Gastroesophageal sphincter (tissue), 4 donors: ENCODE measurements at regions not wholly inside any gene's neighbourhood (a gene's known extent, or its start where the extent isn't known, plus 50 kb on each side); places are given as distances from the start of the nearest gene placed in this dataset.

Experiments used
- ATAC-seq: fragments of 150-250 bp; one replicate; pipeline ENCODE4 v1.9.1; 2016; ENCODE audit warnings: mild to moderate bottlenecking, moderate library complexity
- H3K27ac ChIP-seq, 4 donors: fragments of 200-600 bp; sonication (generic) in 3 of 4; 1 replicate in 3 of 4; 2 replicates in 1 of 4; pipeline ENCODE4 v1.5.1; 2016 to 2019
- H3K27me3 ChIP-seq: fragments of 200-600 bp; sonication (generic); one replicate; pipeline ENCODE4 v1.5.1; 2019
- H3K36me3 ChIP-seq, 2 donors: fragments of 200-600 bp; sonication (generic); one replicate each; pipeline ENCODE4 v1.5.1; 2019; ENCODE audit warnings: control low read depth in 1 of 2
- H3K4me1 ChIP-seq, 3 donors: fragments of 200-600 bp; sonication (generic); 1 replicate in 2 of 3; 2 replicates in 1 of 3; pipeline ENCODE4 v1.5.1; 2016 to 2019; ENCODE audit warnings: control low read depth in 2 of 3
- H3K4me3 ChIP-seq, 2 donors: fragments of 200-600 bp; sonication (generic); one replicate each; pipeline ENCODE4 v1.5.1; 2019; ENCODE audit warnings: mild to moderate bottlenecking in 1 of 2, moderate library complexity in 1 of 2
- H3K9me3 ChIP-seq, 3 donors: fragments of 200-600 bp; sonication (generic); one replicate each; pipeline ENCODE4 v1.5.1; 2017 to 2019; ENCODE audit warnings: control low read depth in 2 of 3
- CTCF ChIP-seq, 4 experiments: fragments of 200-600 bp in 2 of 4; fragments of 450-650 bp in 2 of 4; sonication (generic) in 1 of 4; IDR thresholded peaks; one replicate each; pipeline ENCODE4 v1.5.1; 2017 to 2019; ENCODE audit warnings: antibody characterized with exemption in 4 of 4, mild to moderate bottlenecking in 2 of 4, moderate library complexity in 2 of 4
- EP300 ChIP-seq: sonication (generic); formaldehyde crosslinking; IDR thresholded peaks from one replicate; pipeline ENCODE4 v1.6.1; 2017; ENCODE audit warnings: antibody characterized with exemption, mild to moderate bottlenecking
- POLR2A ChIP-seq, 2 donors: fragments of 450-650 bp; IDR thresholded peaks; one replicate each; pipeline ENCODE4 v1.6.1; 2017; ENCODE audit warnings: antibody characterized with exemption in 2 of 2, mild to moderate bottlenecking in 2 of 2, moderate library complexity in 1 of 2
- POLR2AphosphoS5 ChIP-seq: sonication (generic); formaldehyde crosslinking; IDR thresholded peaks from one replicate; pipeline ENCODE4 v1.6.1; 2017; ENCODE audit warnings: antibody characterized with exemption
- WGBS, 2 donors: methylation state at CpG; one replicate each; pipeline ENCODE4 v1.1.5; 2018; ENCODE audit warnings: low coverage in 1 of 2; 5-methylcytosine and 5-hydroxymethylcytosine counted together

GRCh38 chr5:74186356-74187315, 453.9 kb downstream of the ENC1 start:
- 75 to 77% methylated on average over 6 of the region's 6 CpGs for WGBS, 2 donors
- H3K27me3 ChIP-seq: no peaks in the 10 kb centered on the region
- peaks cover 0 to 6% (median 0%) of the 10 kb centered on the region in 3 donors for H3K9me3 ChIP-seq
- ATAC-seq: no peak
- TF ChIP-seq POLR2AphosphoS5: no peak
- TF ChIP-seq POLR2A (IDR thresholded peaks at IDR 0.05): no peak
- TF ChIP-seq CTCF (IDR thresholded peaks at IDR 0.05): no peak
- TF ChIP-seq EP300: no peak
- no peaks in the 10 kb centered on the region for H3K36me3 ChIP-seq
- no peak overlapping the region for H3K27ac ChIP-seq
- H3K4me1 ChIP-seq: peaks cover 0 to 8% (median 0%) of the 10 kb centered on the region in 3 donors
- H3K4me3 ChIP-seq: no peak overlapping the region

GRCh38 chr5:74185599-74185998, 454.9 kb downstream of the ENC1 start:
- H3K27me3 ChIP-seq: no peaks in the 10 kb centered on the region
- no peak overlapping the region for H3K4me3 ChIP-seq
- H3K9me3 ChIP-seq: peaks cover 0 to 6% (median 0%) of the 10 kb centered on the region in 3 donors
- H3K27ac ChIP-seq: no peak overlapping the region
- WGBS, 2 donors: 58 to 64% methylated on average over 2 of the region's 2 CpGs
- TF ChIP-seq POLR2A (IDR thresholded peaks at IDR 0.05) (no peak), POLR2AphosphoS5 (no peak), EP300 (no peak), CTCF (IDR thresholded peaks at IDR 0.05) (no peak)
- no peaks in the 10 kb centered on the region for H3K36me3 ChIP-seq
- peaks cover 0 to 8% (median 0%) of the 10 kb centered on the region in 3 donors for H3K4me1 ChIP-seq
- ATAC-seq: no peak

- no peaks in the 10 kb centered on the region for H3K27me3 ChIP-seq
- H3K4me3 ChIP-seq: no peak overlapping the region
- no peak for ATAC-seq
- 45 to 60% methylated on average over 1 of the region's 1 CpG for WGBS, 2 donors
- no peaks in the 10 kb centered on the region for H3K36me3 ChIP-seq
- TF ChIP-seq EP300 (no peak), POLR2A (IDR thresholded peaks at IDR 0.05) (no peak), POLR2AphosphoS5 (no peak), CTCF (IDR thresholded peaks at IDR 0.05) (no peak)
- peaks cover 0 to 8% (median 0%) of the 10 kb centered on the region in 3 donors for H3K4me1 ChIP-seq
- no peak overlapping the region for H3K27ac ChIP-seq
- H3K9me3 ChIP-seq: peaks cover 0 to 6% (median 0%) of the 10 kb centered on the region in 3 donors
Measured at GRCh38 chr5:74184649-74185048, 455.9 kb downstream of the ENC1 start.

- TF ChIP-seq POLR2AphosphoS5 (no peak), CTCF (IDR thresholded peaks at IDR 0.05) (no peak), POLR2A (IDR thresholded peaks at IDR 0.05) (no peak), EP300 (no peak)
- no peak overlapping the region for H3K4me3 ChIP-seq
- no peaks in the 10 kb centered on the region for H3K36me3 ChIP-seq
- no peak for ATAC-seq
- H3K27me3 ChIP-seq: no peaks in the 10 kb centered on the region
- no peak overlapping the region for H3K27ac ChIP-seq
- H3K4me1 ChIP-seq: peaks cover 0 to 11% (median 0%) of the 10 kb centered on the region in 3 donors
- H3K9me3 ChIP-seq: no peaks in the 10 kb centered on the region
- 44 to 68% methylated on average over 6 to 7 of the region's 8 CpGs for whole genome bisulfite sequencing, 2 donors
Measured at GRCh38 chr5:74183041-74183440, 457.5 kb downstream of the ENC1 start.

- no peaks in the 10 kb centered on the region for H3K9me3 ChIP-seq
- ATAC-seq: no peak
- 70% methylated on average over 5 to 6 of the region's 6 CpGs for WGBS, 2 donors
- no peaks in the 10 kb centered on the region for H3K36me3 ChIP-seq
- no peak for TF ChIP-seq CTCF (IDR thresholded peaks at IDR 0.05)
- TF ChIP-seq POLR2A (IDR thresholded peaks at IDR 0.05): no peak
- TF ChIP-seq EP300: no peak
- TF ChIP-seq POLR2AphosphoS5: no peak
- H3K27ac ChIP-seq: no peak overlapping the region
- H3K4me3 ChIP-seq: no peak overlapping the region
- peaks cover 0 to 11% (median 0%) of the 10 kb centered on the region in 3 donors for H3K4me1 ChIP-seq
- no peaks in the 10 kb centered on the region for H3K27me3 ChIP-seq
Measured at GRCh38 chr5:74182603-74183002, 457.9 kb downstream of the ENC1 start.
